ENCODE measurements at regions not wholly inside any gene's neighbourhood (a gene's known extent, or its start where the extent isn't known, plus 50 kb on each side); places are given as distances from the start of the nearest gene placed in this dataset.

GRCh38 chr1:232542633-232543593 lies 87.0 kb downstream of the SIPA1L2 start:
- TF ChIP-seq EZH2 (IDR thresholded peaks at IDR 0.05; ENCODE audit: borderline replicate concordance, insufficient read depth, low read length, poor library complexity, severe bottlenecking) (no peak), POLR2AphosphoS5 (IDR thresholded peaks at IDR 0.05) (no peak), RAD21 (conservative IDR thresholded peaks at IDR 0.05) (no peak), CTCF (IDR thresholded peaks at IDR 0.05; ENCODE audit: poor library complexity, severe bottlenecking) (no peak), EP300 (conservative IDR thresholded peaks at IDR 0.05; ENCODE audit: poor library complexity, severe bottlenecking) (no peak), SMC3 (conservative IDR thresholded peaks at IDR 0.05; ENCODE audit: poor library complexity) (no peak), TAF1 (IDR thresholded peaks at IDR 0.05; ENCODE audit: low read depth) (no peak), REST (IDR thresholded peaks at IDR 0.05; ENCODE audit: borderline replicate concordance) (no peak), MXI1 (conservative IDR thresholded peaks at IDR 0.05; ENCODE audit: poor library complexity, severe bottlenecking) (no peak)
